Prostate gland (tissue), 2 donors: ENCODE measurements at regions not wholly inside any gene's neighbourhood (a gene's known extent, or its start where the extent isn't known, plus 50 kb on each side); places are given as distances from the start of the nearest gene placed in this dataset.

ENCODE experiments used
- CTCF ChIP-seq, 4 experiments: fragments of 200-600 bp in 2 of 4; fragments of 450-650 bp in 2 of 4; sonication (generic) in 2 of 4; IDR thresholded peaks; 1 replicate in 3 of 4; 2 replicates in 1 of 4; pipeline ENCODE4 v1.5.1; 2016 to 2019; ENCODE audit warnings: antibody characterized with exemption in 4 of 4, mild to moderate bottlenecking in 2 of 4, moderate library complexity in 2 of 4
- POLR2A ChIP-seq: fragments of 450-650 bp; IDR thresholded peaks from one replicate; pipeline ENCODE4 v1.6.1; 2016; ENCODE audit warnings: antibody characterized with exemption, mild to moderate bottlenecking
- POLR2AphosphoS5 ChIP-seq: sonication (generic); formaldehyde crosslinking; IDR thresholded peaks from one replicate; pipeline ENCODE4 v1.6.1; 2017; ENCODE audit warnings: antibody characterized with exemption

GRCh38 chr9:7545371-7546165 is 254.0 kb downstream of the DMAC1 start:
- TF ChIP-seq CTCF (IDR thresholded peaks at IDR 0.05) (no peak), POLR2A (no peak), POLR2AphosphoS5 (no peak)
